ENCODE measurements at regions not wholly inside any gene's neighbourhood (a gene's known extent, or its start where the extent isn't known, plus 50 kb on each side); places are given as distances from the start of the nearest gene placed in this dataset.

- TF ChIP-seq SUZ12 (IDR thresholded peaks at IDR 0.05; ENCODE audit: low read length) (no peak), FOSL1 (IDR thresholded peaks at IDR 0.05; ENCODE audit: insufficient read depth, low read depth, low read length) (no peak), CTCF (IDR thresholded peaks at IDR 0.05; ENCODE audit: control extremely low read depth in 1 of 3, insufficient read depth in 1 of 3, low read depth in 1 of 3, low read length in 3 of 3) (no peak), KDM5A (IDR thresholded peaks at IDR 0.05; ENCODE audit: low read length) (no peak), MAFK (IDR thresholded peaks at IDR 0.05; ENCODE audit: low read depth, low read length) (no peak)
- TF ChIP-seq, protein P1, sequence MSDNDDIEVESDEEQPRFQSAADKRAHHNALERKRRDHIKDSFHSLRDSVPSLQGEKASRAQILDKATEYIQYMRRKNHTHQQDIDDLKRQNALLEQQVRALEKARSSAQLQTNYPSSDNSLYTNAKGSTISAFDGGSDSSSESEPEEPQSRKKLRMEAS (IDR thresholded peaks at IDR 0.05): no peak
- TF ChIP-seq, protein P2, sequence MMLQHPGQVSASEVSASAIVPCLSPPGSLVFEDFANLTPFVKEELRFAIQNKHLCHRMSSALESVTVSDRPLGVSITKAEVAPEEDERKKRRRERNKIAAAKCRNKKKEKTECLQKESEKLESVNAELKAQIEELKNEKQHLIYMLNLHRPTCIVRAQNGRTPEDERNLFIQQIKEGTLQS (IDR thresholded peaks at IDR 0.05; ENCODE audit: insufficient read depth, low read depth, low read length): no peak
These were observed 386.5 kb downstream of the GADD45G start (continued) for GRCh38 chr9:89991204-89991790.

Measured in H1 (cell line).